Activated CD4-positive, alpha-beta T cell treated with anti-CD3 and anti-CD28 coated beads, Interleukin-2, Interleukin-6, amounts not matched to agents 100 ng/mL and 50 ng/mL, durations not matched to agents 16 hours and 8 hours (primary cell): ENCODE measurements at regions not wholly inside any gene's neighbourhood (a gene's known extent, or its start where the extent isn't known, plus 50 kb on each side); places are given as distances from the start of the nearest gene placed in this dataset.

ENCODE experiments used
- DNase-seq: peaks from one replicate; pipeline ENCODE4 v3.0.0-alpha.2; 2020

DNA sequence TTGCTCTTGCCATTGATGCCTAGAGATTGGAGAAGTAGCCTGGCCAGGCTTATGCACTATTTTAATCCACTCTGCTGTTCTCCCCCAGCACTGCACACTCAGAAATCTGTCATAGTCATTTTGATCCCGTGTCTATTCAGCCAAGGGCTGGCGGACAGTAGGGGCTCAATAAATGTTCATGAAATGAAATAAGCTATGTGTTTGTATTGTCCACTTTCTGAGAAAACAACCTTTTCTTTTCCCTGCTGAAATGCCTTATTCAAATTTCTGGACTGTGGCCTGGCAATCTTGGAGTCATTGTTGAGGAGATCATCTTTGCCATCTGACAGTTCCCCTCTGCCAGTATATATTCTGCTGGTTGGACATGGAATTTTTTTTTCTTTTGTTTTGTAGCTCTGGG lies 550.4 kb upstream of the MAP3K7 start:
- DNase-seq, result no peak

DNA sequence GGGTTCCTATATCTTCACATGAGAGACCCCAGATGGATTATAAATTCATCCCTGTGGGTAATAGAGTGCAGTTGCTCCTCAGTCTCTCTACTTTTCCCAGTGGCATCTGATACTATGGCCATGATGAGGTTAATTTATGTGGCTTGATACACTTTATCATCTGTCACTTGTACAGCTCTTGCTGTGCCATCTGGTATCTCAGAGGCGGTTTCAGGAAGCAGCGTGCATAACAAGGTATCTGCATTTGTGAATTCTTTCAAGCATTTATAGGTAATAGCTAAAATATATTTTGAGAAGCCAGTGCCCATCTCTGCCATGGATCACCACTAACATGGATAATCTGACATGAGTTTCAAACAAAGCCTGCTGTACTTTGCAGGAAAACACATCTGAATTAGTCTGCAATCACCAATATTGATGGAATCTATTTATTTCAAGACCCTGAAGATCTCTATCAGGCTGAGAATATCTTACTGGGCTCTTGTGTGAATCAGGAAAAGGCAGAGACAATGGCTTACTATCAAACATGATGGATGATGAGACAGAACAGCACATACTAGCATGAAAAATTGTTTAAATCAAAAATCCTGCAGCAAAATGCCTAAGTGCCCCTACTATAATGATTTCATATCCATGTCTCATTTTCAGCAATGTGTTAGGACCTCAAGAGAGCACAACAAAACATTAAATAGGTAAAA lies 548.7 kb upstream of the MAP3K7 start:
- DNase-seq, result no peak

DNA sequence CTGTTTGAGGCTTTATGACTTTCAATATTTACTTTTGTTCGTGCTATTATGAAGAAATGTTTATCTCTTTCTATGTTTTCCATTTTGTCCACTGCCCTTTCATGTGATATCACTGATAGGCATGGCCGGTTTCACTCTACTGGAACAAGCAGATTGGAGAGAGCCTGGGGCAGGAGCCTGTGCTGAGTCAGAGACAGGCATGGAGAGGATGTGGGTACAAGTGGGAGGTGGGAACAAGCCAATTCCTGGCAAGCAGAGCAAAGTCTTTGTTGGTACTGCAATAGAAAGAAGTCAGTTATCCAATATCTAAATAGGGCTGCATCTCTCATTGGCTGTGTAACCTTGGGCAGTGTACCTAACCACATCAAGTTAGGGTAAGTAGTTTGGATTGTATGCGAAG lies 545.6 kb upstream of the MAP3K7 start:
- DNase-seq, result no peak

DNA sequence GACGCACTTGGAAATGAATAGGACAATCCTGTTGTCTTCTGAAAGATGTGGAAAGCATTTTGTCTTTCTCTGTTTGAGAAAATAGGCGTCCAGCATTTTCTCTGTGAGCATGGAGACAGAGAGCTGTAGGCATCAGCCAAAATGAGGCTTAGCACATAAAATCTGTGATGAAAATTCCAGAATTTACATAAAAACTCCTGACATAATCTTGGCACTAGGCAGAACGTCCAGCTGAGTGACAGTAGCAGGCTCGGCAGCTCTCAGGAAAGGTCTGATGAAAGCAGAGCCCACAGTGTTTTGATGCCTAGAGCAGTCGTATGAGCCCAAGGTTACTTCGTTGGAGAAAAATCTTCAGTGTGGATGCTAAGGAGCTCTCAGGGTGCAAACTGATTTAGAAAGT lies 543.3 kb upstream of the MAP3K7 start:
- no peak for DNase-seq

DNA sequence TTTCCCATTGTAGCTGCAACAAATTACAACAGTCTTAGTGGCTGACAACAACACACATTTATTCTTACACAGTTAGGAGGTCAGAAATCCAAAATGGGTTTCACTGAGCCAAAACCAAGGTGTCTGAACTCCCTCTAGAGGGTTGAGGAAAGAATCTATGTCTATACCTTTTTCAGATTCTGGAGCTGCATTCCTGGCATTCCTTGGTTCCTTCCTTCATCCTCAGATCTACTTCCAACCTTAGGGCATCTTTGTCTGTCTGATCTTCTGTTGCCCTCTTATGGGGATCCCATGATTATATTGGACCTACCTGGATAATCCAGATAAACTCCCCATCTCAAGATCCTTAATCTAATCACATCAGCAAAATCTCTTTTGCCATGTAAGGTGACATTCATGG lies 540.9 kb upstream of the MAP3K7 start:
- DNase-seq, result no peak

DNA sequence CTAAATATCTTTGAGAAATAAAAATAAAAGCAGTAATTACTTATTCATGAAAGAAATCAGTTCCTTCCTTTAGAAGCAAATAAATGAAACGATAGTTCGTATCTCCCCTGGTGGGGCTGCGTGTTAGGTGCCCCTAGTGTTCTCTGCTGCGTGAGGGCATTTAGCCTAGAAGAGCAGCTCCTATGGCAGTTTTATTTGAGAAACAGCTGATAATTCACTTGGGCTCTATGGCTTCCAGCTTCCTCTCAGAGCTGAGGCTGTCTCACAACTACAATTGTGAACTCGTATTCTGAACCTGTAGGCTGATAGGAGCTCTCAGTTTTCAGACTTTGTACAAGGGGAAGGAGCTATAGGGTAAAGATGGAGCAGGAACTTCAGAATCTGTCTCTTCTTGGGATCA lies 540.0 kb upstream of the MAP3K7 start:
- no peak for DNase-seq

DNA sequence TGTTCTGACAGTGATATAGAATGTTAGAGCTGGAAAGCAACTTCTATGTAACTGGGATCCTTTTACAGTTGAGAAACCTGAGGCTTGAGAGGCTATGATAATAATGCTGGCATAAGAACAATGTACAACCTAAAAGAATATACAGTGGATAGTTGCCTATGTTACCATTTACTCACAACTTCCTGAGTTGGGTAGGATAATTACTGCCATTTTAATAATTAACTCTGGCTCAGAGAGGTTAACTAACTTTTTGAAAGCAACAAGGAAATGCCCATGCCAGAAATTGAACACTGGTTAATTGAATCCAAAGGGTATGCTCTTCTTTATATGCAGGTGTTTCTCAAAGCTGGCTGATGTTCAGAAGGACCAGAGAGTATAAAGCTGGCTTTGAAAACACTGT lies 530.7 kb upstream of the MAP3K7 start:
- no peak for DNase-seq

DNA sequence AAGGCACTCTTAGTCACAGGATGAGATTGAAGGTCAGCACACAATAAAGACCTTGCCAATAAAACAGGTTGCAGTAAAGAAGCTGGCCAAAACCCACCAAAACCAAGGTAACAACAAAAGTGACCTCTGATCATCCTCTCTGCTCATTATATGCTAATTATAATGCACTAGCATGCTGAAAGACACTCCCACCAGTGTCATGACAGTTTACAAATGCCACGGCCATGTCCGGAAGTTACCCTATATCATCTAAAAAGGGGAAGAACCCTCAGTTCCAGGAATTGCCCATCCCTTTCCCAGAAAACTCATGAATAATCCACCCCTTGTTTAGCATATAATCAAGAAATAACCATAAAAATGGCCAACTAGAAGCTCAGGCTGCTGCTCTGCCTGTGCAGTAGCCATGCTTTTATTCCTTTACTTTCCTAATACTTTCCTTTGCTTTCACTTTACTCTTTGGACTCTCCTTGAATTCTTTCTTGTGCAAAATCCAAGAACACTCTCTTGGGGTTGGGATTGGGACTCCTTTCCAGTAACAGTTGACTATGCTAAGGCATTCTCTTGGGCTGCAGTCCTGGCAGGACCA lies 527.3 kb upstream of the MAP3K7 start:
- no peak for DNase-seq

DNA sequence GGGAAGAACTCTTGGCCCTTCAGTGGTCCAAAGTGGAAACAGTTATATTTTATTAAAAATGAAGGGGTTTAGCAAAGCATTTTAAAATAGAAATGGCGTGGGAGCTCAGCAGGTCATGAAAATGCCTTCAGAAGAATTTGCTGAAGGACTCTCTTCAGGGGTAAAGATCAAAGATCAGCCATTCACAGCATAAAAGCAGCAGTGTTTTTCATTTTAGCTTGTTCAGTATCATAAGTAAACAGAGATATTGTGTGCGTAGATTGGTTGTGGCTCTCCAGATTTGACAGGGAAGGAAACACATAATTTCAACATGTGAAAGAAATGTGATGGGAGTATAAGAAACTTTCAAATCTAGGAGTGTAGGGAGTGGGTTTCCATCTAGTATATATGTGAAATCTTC lies 519.2 kb upstream of the MAP3K7 start:
- no peak for DNase-seq

DNA sequence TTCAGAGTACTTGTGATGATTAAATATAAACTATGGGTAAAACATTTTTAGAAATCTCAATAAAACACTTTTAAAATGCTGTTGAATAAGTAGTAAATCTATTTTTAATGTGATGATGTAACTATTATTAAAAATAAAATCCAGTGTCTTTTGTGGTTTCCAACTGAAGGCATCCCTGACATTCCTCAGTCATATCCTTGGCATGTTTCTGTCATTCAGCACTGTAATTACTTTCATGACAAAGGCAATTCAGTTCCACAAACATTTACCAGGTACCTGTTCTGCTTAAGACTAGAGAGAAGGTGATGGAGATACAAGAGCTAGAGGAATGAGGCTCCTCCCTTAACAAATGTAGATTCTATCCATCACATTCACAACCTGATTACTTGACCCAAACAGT lies 518.7 kb upstream of the MAP3K7 start:
- no peak for DNase-seq

DNA sequence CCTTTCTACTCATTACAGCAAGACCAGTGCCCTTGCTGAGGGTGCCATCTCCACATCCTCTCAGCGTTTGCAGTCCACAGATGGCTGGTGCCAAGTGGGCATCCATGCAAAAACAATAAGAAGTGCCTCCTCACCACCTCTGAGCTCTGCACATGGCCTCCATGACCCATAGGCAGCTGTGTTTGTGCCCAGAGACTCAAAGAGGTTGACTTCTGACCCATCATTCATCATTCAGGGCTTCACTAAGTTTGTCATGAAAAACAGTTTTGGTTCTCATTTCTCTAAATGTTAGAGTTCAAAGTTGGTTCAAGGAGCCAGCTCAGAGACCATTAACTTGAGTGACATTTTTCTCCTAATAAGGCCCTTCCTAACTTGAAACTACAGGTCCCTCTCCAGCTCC lies 512.6 kb upstream of the MAP3K7 start:
- DNase-seq, result no peak

DNA sequence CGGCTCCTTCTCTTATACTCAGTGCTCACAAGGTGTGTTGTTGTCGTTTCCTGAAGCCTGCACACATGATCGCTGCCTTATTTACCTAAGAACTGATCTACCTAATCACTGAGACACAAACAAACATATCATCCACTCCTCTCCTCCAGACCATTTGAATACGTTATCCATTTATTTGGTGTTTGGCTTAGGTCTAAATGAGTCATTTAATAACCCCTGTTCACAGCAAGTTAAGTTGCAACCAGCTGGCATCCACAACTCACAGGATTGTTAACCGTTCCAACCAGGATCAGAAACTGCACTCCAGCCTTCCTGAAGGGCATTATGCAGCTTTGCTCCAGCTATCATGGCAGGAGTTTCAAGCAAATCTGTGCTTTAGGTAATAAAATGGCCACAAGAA lies 511.1 kb upstream of the MAP3K7 start:
- DNase-seq, result no peak

DNA sequence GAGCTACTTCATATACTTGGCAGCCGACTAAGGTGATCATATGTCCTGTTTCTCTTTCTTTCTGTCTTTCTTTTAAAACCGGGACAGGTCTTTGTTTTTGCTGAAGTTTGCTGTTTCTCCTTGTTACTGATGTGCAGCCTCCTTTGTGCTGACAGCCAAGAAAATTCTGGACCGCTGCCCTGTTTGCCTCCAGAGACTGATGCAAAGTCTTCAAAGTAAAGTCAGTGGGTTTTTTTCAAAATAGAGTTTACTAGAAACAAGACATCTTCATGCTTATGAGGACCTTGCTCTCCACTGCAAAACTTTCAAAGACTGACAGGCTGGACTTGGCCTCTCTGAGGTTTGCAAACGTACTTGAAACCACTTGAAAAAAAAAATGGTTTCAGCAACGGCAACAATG lies 510.5 kb upstream of the MAP3K7 start:
- DNase-seq, result no peak

DNA sequence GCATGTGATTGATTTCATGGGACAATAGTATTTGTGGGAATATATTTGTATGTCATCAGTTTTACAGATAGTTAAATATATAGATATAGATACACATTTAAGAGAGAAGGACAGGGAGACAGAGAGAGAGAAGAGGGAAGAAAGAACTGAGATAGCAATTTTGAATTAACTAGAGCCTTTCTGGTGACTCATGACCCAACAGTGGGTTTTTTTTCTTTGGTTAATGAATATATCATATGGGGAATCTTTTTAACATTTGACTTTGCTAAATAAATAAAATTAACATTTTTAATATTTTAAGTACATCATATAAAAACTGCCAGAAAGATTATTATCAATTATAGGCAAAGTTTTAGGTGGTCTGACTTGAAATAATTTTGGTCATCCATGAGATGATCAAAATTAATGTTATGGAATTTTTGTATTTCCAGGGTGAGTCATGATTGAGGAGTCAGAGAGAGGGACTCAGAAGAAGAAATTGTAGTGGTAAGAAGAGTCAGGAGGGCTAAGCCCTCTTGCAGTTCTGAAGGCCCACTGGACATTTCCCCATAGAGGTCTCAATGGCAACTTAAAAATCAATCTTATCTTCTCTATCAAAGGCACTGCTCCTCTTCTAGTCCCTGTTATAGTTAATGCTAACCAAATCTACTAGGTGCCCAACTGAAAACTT lies 508.1 kb upstream of the MAP3K7 start:
- DNase-seq, result no peak

DNA sequence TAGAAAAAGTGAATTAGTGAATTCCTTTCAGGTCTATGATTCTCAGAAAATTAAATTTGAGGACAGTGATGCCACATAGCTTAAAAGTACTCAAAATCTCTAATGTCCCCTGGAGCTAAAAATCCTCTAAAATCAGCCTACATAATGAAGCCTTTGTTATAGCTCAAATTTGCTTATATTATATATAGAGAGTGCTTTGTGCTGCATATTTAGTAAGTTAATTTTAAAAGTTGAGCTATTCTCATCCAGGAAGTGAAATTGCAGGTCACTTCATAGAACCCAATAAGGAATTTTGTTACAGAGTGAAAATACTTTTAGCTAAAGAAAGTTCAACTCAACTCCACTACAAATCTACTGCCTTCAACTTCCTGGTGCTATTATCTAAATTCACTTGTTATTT lies 507.5 kb upstream of the MAP3K7 start:
- DNase-seq, result no peak

DNA sequence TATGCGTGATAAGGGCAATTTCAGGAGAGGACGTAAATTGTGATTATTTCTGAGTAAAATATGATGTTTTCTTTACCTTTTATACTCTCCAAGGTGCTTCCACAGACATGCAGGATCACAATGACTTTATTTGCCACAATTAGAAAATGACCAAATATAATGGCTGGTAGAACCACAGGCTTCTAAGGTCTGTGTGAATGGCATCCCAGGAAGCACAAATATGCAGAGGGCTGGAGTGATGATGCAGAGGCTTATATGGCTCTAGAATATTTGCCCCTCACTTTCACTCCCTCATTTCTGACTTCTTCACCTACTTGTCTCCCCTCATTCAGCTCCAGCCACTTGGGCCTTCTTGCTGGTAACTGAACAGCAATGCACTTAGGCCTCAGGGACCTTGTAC lies 502.1 kb upstream of the MAP3K7 start:
- DNase-seq, result no peak

DNA sequence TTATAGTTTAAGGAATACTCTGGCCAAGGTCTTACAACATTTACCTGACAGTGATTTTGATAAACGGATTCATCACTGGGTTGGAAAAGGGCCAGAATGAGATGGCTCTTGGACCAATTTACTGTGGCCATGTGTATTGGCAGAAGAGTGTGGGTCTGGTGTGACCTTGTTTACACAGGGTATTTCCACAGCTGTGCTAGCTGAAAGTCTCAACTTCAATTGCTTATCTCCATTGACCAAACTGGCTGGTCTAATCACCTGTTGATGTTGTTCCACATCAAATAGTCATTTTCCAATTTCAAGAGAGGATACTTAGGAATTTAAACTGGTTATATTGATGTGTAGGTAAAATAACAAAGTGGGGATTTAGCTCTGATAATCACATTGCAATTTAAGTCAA lies 501.6 kb upstream of the MAP3K7 start:
- DNase-seq, result no peak

DNA sequence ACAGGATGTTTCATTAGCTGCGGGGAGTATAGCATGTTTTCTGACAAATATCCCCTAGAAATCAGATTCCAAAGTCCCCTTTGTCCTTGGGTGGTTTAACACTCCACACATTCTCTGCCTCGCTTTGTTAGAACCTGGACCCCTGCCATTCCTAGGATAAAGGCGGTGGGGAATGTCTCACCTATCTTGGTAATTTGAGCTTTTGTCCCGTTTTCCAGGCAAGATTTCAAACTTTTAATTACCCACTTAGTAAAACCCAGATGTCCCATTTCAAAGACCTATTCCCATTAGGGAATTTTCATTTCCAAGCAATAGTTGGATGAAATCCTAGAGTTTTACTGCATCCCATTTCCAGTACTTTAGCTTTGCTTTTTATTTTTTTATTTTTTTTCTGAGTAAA lies 501.0 kb upstream of the MAP3K7 start:
- no peak for DNase-seq

DNA sequence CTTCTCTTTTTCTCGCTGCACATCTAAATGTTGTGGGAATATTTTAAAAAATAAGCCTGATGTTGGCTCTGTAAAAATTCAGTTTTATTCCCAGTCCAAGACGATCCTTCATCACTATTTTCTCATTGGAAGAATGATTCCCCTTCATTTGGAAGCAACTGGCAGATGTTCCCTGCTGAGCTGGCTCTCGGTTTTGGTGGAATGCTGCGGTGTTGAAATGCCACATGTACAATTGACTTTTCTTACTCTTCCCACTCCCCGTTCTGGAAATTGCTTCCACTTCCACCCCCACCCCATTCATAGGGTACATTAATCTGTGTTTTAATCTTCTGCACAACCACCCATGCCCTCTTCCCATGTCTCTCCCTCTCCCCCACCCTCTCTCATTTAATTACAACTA lies 496.3 kb upstream of the MAP3K7 start:
- no peak for DNase-seq

DNA sequence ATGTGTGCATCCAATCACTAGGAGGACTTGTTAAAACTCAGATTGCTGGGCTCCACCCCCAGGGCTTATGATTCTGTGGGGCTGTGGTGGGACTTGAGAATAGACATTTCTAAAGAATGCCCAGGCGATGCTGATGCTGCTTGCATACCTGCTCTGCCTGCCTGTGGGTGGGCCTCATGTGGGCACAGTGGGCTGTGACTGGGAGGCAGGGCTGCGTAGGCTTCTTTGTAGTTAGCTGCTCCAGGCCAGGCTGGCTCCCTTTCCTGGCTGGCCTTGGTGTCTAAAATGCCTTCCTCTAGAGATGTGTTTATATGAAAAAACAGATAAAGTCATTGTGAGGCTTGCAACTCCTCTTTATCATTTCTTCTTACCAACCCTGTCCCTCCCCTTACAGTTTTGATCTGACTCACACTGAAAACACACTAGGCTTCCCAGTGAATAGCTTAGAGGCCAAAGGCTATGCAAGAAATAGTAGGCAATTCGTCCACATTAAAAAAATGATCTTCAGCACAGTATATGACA lies 495.5 kb upstream of the MAP3K7 start:
- DNase-seq, result no peak

DNA sequence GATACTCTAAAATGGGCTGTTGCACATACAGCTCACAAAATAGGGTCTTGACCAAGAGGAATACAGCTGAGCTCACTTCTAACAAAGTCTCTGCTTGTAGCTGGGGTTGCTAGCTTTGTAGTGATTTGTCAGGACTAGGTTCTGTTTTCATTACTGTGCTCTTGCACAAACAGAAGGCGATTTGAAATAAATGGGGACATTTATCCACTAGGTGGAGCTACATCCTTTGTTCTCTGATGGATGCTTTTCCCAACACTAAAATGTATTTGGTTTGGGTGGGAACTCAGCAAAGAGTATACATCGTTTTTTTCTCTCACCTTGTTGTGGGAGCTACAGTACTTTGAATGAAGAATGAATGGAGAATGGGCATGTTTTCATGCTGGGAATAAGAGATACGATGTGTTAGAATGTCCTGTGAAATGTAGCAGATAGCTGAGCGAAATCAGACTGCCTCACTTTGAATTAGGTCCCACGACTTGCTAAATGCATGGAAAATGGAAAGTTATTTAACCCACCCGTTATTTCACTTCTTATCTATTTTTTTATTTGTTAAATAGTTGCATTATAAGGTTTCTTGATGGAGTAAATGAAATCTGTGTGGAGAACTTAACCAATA lies 494.7 kb upstream of the MAP3K7 start:
- DNase-seq, result peak; percentile 44

DNA sequence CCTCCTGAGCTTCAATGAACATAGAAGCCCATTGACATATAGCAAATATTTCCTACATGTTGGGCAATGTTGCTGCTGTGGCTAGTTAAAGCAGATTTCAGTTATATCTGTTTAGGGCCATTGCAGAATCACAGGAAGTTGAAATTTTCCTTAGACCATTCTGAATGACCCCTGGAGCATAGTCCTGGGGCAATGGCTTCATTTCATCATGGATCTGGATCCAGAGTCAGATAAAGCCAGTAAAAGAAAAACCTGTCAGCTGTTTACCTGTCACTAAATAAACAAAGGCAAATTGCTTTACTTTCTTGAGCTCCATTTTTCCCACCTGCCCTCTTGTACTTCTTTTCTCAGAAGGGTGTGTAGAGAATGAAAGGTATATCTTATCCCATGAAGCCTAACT lies 494.0 kb upstream of the MAP3K7 start:
- DNase-seq, result no peak

DNA sequence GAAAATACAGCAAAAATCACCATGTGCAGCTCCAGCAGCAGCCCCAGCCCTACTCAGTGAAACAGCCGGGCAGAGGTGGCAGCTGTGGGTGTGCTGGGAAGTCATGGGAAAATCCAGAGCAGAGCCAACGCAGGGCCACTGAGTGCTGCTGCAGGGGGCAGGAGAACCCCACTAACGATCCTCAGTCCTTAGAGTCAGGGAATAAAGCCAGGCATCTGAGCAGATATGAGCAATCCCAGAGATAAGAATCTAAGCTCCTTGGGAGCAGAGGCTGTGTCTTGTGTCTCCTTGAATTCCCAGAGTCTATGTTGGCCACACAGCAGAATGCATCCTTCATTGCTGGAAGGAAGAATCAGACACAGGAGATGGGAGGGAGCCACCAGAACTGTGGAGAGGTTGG lies 493.1 kb upstream of the MAP3K7 start:
- DNase-seq, result no peak
